H1 (cell line): ENCODE measurements at regions not wholly inside any gene's neighbourhood (a gene's known extent, or its start where the extent isn't known, plus 50 kb on each side); places are given as distances from the start of the nearest gene placed in this dataset.

ENCODE experiments used
- CTCF ChIA-PET: fragments of 300-600 bp; sonication (Branson Sonifier 250); formaldehyde crosslinking; loops from one replicate; lab custom pipeline; 2021; ENCODE audit not compliant: partially characterized antibody; lab: Charles Lee
- POLR2A ChIA-PET: fragments of 300-600 bp; sonication (Branson Sonifier 250); formaldehyde crosslinking; loops from one replicate; lab custom pipeline; 2021; ENCODE audit warnings: inconsistent platforms; ENCODE audit not compliant: partially characterized antibody; lab: Charles Lee
- DNase-seq, 2 experiments: peaks; one replicate each; pipeline versions ENCODE4 v3.0.0 to v3.0.0-alpha.2; 2010 to 2022; ENCODE audit warnings: low spot score in 2 of 2, low read depth in 1 of 2, mixed read lengths in 1 of 2
- FAIRE-seq: peaks from 2 replicates; lab custom pipeline; 2011; peaks lifted over from hg19 to GRCh38; lab: Jason Lieb, UNC
- H2AFZ ChIP-seq: 2 replicates; pipeline ENCODE4 v1.8.1; 2012; ENCODE audit warnings: low read length, inconsistent platforms
- H2AK5ac ChIP-seq: 2 replicates; pipeline ENCODE4 v1.6.1; 2013; ENCODE audit warnings: low read depth, low read length
- H2BK120ac ChIP-seq: replicated peaks from 2 replicates; pipeline ENCODE3; 2013; ENCODE audit warnings: low read depth, low read length, inconsistent platforms
- H2BK12ac ChIP-seq: 2 replicates; pipeline ENCODE4 v1.6.1; 2013; ENCODE audit warnings: low read depth, low read length
- H2BK15ac ChIP-seq: 2 replicates; pipeline ENCODE4 v1.6.1; 2013; ENCODE audit warnings: low read length
- H2BK20ac ChIP-seq: 2 replicates; pipeline ENCODE4 v1.6.1; 2013; ENCODE audit warnings: low read length
- H2BK5ac ChIP-seq: 2 replicates; pipeline ENCODE4 v1.6.1; 2013; ENCODE audit warnings: low read depth, low read length
- H3K14ac ChIP-seq: 2 replicates; pipeline ENCODE4 v1.6.1; 2013; ENCODE audit warnings: inconsistent platforms; ENCODE audit not compliant: insufficient read length
- H3K18ac ChIP-seq: 2 replicates; pipeline ENCODE4 v1.6.1; 2013; ENCODE audit warnings: low read length; ENCODE audit errors: extremely low read depth
- H3K23ac ChIP-seq: 2 replicates; pipeline ENCODE4 v1.6.1; 2013; ENCODE audit warnings: inconsistent platforms; ENCODE audit not compliant: insufficient read length
- H3K23me2 ChIP-seq: 2 replicates; pipeline ENCODE4 v1.6.1; 2013; ENCODE audit warnings: low read depth, low read length
- H3K27ac ChIP-seq: 2 replicates; pipeline ENCODE4 v1.6.1; 2011; ENCODE audit warnings: low read depth, low read length, inconsistent platforms
- H3K27me3 ChIP-seq, 4 experiments: replicated peaks in 1 of 4; 1 replicate in 1 of 4; 2 replicates in 3 of 4; pipeline versions ENCODE4 v1.6.1 to v1.8.1; 2011 to 2013; ENCODE audit warnings: low read length in 3 of 4, mild to moderate bottlenecking in 3 of 4, inconsistent platforms in 2 of 4, mixed read lengths in 2 of 4, moderate library complexity in 1 of 4; ENCODE audit not compliant: control insufficient read depth in 3 of 4, insufficient read depth in 3 of 4; ENCODE audit errors: extremely low read depth in 1 of 4
- H3K36me3 ChIP-seq, 4 experiments: 2 replicates each; pipeline versions ENCODE4 v1.6.1 to v1.8.1; 2011 to 2013; ENCODE audit warnings: mild to moderate bottlenecking in 4 of 4, low read length in 3 of 4, moderate library complexity in 2 of 4, control low read depth in 1 of 4, inconsistent platforms in 1 of 4; ENCODE audit not compliant: insufficient read depth in 4 of 4, control insufficient read depth in 2 of 4
- H3K4ac ChIP-seq: replicated peaks from 2 replicates; pipeline ENCODE3; 2013; ENCODE audit warnings: low read length, low read depth, mixed read lengths, inconsistent platforms; ENCODE audit not compliant: insufficient read length
- H3K4me1 ChIP-seq, 4 experiments: replicated peaks in 1 of 4; 1 replicate in 1 of 4; 2 replicates in 3 of 4; pipeline versions ENCODE4 v1.6.1 to v1.8.1; 2011 to 2013; ENCODE audit warnings: low read length in 3 of 4, inconsistent platforms in 2 of 4, mixed read lengths in 1 of 4; ENCODE audit not compliant: insufficient read depth in 4 of 4, control insufficient read depth in 3 of 4
- H3K4me2 ChIP-seq, 2 experiments: 2 replicates each; pipeline versions ENCODE4 v1.6.1 to v1.8.1; 2011 to 2013; ENCODE audit warnings: low read depth in 2 of 2, low read length in 2 of 2, control low read depth in 1 of 2, inconsistent platforms in 1 of 2, mild to moderate bottlenecking in 1 of 2; ENCODE audit not compliant: insufficient read depth in 1 of 2
- H3K4me3 ChIP-seq, 4 experiments: fragments of 200-600, 300-600 bp in 1 of 4; sonication (generic), shearing (Covaris generic), sonication (Bioruptor Twin) in 1 of 4; 2 replicates each; pipeline versions ENCODE4 v1.5.1 to v1.8.1; 2011 to 2016; ENCODE audit warnings: low read length in 4 of 4, low read depth in 3 of 4, control low read depth in 2 of 4, inconsistent platforms in 2 of 4, mild to moderate bottlenecking in 2 of 4, mixed read lengths in 1 of 4, moderate library complexity in 1 of 4; ENCODE audit not compliant: insufficient read depth in 2 of 4; ENCODE audit errors: extremely low read depth in 1 of 4
- H3K56ac ChIP-seq: replicated peaks from 2 replicates; pipeline ENCODE3; 2013; ENCODE audit warnings: low read depth, mild to moderate bottlenecking, mixed read lengths, low read length, inconsistent platforms; ENCODE audit not compliant: insufficient read length
- H3K79me1 ChIP-seq: 2 replicates; pipeline ENCODE4 v1.6.1; 2013; ENCODE audit warnings: low read depth, low read length, control low read depth
- H3K79me2 ChIP-seq, 2 experiments: 2 replicates each; pipeline versions ENCODE4 v1.6.1 to v1.8.1; 2012 to 2013; ENCODE audit warnings: low read length in 2 of 2, mild to moderate bottlenecking in 2 of 2, inconsistent platforms in 1 of 2; ENCODE audit not compliant: insufficient read depth in 2 of 2, control insufficient read depth in 1 of 2
- H3K9ac ChIP-seq, 4 experiments: replicated peaks in 1 of 4; 1 replicate in 1 of 4; 2 replicates in 3 of 4; pipeline versions ENCODE4 v1.6.1 to v1.8.1; 2011 to 2013; ENCODE audit warnings: low read depth in 3 of 4, low read length in 3 of 4, control low read depth in 2 of 4, mild to moderate bottlenecking in 2 of 4, moderate library complexity in 2 of 4, inconsistent platforms in 1 of 4; ENCODE audit errors: extremely low read depth in 1 of 4
- H3K9me3 ChIP-seq, 2 experiments: 2 replicates each; pipeline versions ENCODE4 v1.6.1 to v1.8.1; 2012 to 2013; ENCODE audit warnings: mild to moderate bottlenecking in 2 of 2, moderate library complexity in 2 of 2, control low read depth in 1 of 2, inconsistent platforms in 1 of 2, low read depth in 1 of 2, low read length in 1 of 2, mixed read lengths in 1 of 2; ENCODE audit not compliant: insufficient read depth in 2 of 2
- H4K20me1 ChIP-seq, 2 experiments: replicated peaks in 1 of 2; 2 replicates each; pipeline versions ENCODE3 to v1.8.1; 2011 to 2013; ENCODE audit warnings: inconsistent platforms in 2 of 2, low read length in 2 of 2, mild to moderate bottlenecking in 1 of 2; ENCODE audit not compliant: insufficient read depth in 2 of 2, control insufficient read depth in 1 of 2
- H4K5ac ChIP-seq: 2 replicates; pipeline ENCODE4 v1.6.1; 2013; ENCODE audit warnings: low read length, low read depth, mixed read lengths, inconsistent platforms; ENCODE audit not compliant: insufficient read length
- H4K8ac ChIP-seq: 2 replicates; pipeline ENCODE4 v1.8.0; 2013; ENCODE audit warnings: mild to moderate bottlenecking, moderate library complexity, low read length, inconsistent platforms; ENCODE audit not compliant: insufficient read depth; ENCODE audit errors: extremely low read depth
- H4K91ac ChIP-seq: replicated peaks from 2 replicates; pipeline ENCODE3; 2013; ENCODE audit warnings: low read length, mixed read lengths, inconsistent platforms; ENCODE audit not compliant: insufficient read length
- BRCA1 ChIP-seq: IDR thresholded peaks from 2 replicates; pipeline ENCODE4 v1.6.1; 2012; ENCODE audit warnings: low read depth, low read length, improper control_type of control experiment
- CBX8 ChIP-seq: fragments of 300-800, 300-1000 bp; sonication (generic); IDR thresholded peaks from 2 replicates; pipeline ENCODE4 v1.7.1; 2016; ENCODE audit warnings: low read depth, low read length, borderline replicate concordance
- E2F6 ChIP-seq: IDR thresholded peaks from 2 replicates; pipeline ENCODE4 v1.6.1; 2012; ENCODE audit warnings: inconsistent platforms
- FOSL1 ChIP-seq: IDR thresholded peaks from 2 replicates; pipeline ENCODE4 v1.6.1; 2011; ENCODE audit warnings: mild to moderate bottlenecking, low read depth, low read length, moderate library complexity; ENCODE audit not compliant: insufficient read depth
- KDM4A ChIP-seq: IDR thresholded peaks from one replicate; pipeline ENCODE4 v1.7.1; 2012; ENCODE audit warnings: low read depth, mild to moderate bottlenecking, moderate library complexity, low read length, inconsistent platforms; ENCODE audit not compliant: severe bottlenecking
- NRF1 ChIP-seq: IDR thresholded peaks from 2 replicates; pipeline ENCODE4 v1.6.1; 2011; ENCODE audit warnings: mild to moderate bottlenecking, low read depth, low read length, improper control_type of control experiment
- RBBP5 ChIP-seq: IDR thresholded peaks from 2 replicates; pipeline ENCODE4 v1.7.1; 2012; ENCODE audit warnings: low read depth, mild to moderate bottlenecking, inconsistent platforms, low read length, moderate library complexity, borderline replicate concordance
- RXRA ChIP-seq: IDR thresholded peaks from 2 replicates; pipeline ENCODE4 v1.6.1; 2011; ENCODE audit warnings: low read depth, mild to moderate bottlenecking, low read length, moderate library complexity; ENCODE audit not compliant: insufficient read depth
- USF2 ChIP-seq: IDR thresholded peaks from 2 replicates; pipeline ENCODE4 v1.6.1; 2011; ENCODE audit warnings: low read length, improper control_type of control experiment
- YY1 ChIP-seq: IDR thresholded peaks from 2 replicates; pipeline ENCODE4 v1.6.1; 2011; ENCODE audit warnings: low read depth, mild to moderate bottlenecking, low read length
- WGBS, 2 experiments: shearing (Covaris generic) in 1 of 2; methylation state at CpG; one replicate each; pipeline versions ENCODE4 v1.1.6 to v1.1.7; 2013 to 2015; ENCODE audit warnings: low lambda C conversion rate in 2 of 2, mixed read lengths in 2 of 2, inconsistent platforms in 1 of 2, low coverage in 1 of 2, missing lambda C conversion rate in 1 of 2; ENCODE audit not compliant: insufficient replicate concordance in 2 of 2, insufficient coverage in 1 of 2, insufficient read length in 1 of 2; ENCODE audit errors: extremely low coverage in 1 of 2, missing lambda C conversion rate in 1 of 2; 5-methylcytosine and 5-hydroxymethylcytosine counted together

GRCh38 chr6:167731731-167732422, 94.8 kb upstream of the AFDN start:
- no peak overlapping the region for H2BK20ac ChIP-seq
- H2AK5ac ChIP-seq, result no peak overlapping the region
- H3K79me2 ChIP-seq, result no peaks in the 10 kb centered on the region
- H3K4me3 ChIP-seq, result no peak overlapping the region
- no peaks in the 10 kb centered on the region for H3K9me3 ChIP-seq
- H3K79me1 ChIP-seq, result no peaks in the 10 kb centered on the region
- H3K23me2 ChIP-seq, result no peaks in the 10 kb centered on the region
- H3K18ac ChIP-seq, result no peak overlapping the region
- no peak overlapping the region for H3K9ac ChIP-seq
- H2BK5ac ChIP-seq, result no peak overlapping the region
- TF ChIP-seq YY1 (no peak), BRCA1 (no peak), FOSL1 (no peak), RXRA (no peak), E2F6 (no peak), NRF1 (no peak), KDM4A (no peak), RBBP5 (no peak), CBX8 (no peak), USF2 (no peak)
- no peak overlapping the region for H3K27ac ChIP-seq
- H3K4me2 ChIP-seq, result no peak overlapping the region
- no peak overlapping the region for H3K56ac ChIP-seq
- H4K5ac ChIP-seq, result no peak overlapping the region
- H3K36me3 ChIP-seq, result no peaks in the 10 kb centered on the region
- no peak overlapping the region for H2AFZ ChIP-seq
- H2BK12ac ChIP-seq, result no peak overlapping the region
- FAIRE-seq (no peak), DNase-seq (no peak)
- WGBS, 2 experiments, result 91% methylated on average over 23 of the region's 23 CpGs; no CpG with 5 or more reads in 1 of the 2 experiments
- 0 out of 2 replicates have a peak overlapping the region, but pooled peaks have one; percentile 6 for H4K8ac ChIP-seq
- no peak overlapping the region for H3K4ac ChIP-seq
- ChIA-PET CTCF (no interaction called here), POLR2A (no interaction called here)
- no peaks in the 10 kb centered on the region for H3K27me3 ChIP-seq
- no peak overlapping the region for H2BK120ac ChIP-seq
- no peaks in the 10 kb centered on the region for H4K20me1 ChIP-seq
- no peak overlapping the region for H3K14ac ChIP-seq
- no peak overlapping the region for H3K23ac ChIP-seq
- H3K4me1 ChIP-seq, result no peaks in the 10 kb centered on the region
- H4K91ac ChIP-seq, result no peak overlapping the region
- no peak overlapping the region for H2BK15ac ChIP-seq
